ENCODE measurements at regions not wholly inside any gene's neighbourhood (a gene's known extent, or its start where the extent isn't known, plus 50 kb on each side); places are given as distances from the start of the nearest gene placed in this dataset.

- H3K9me3 Mint-ChIP-seq (ENCODE audit: low read depth): peaks cover 6% of the 10 kb centered on the region
- no peak overlapping the region for H3K27ac Mint-ChIP-seq
- no peaks in the 10 kb centered on the region for H3K36me3 Mint-ChIP-seq (ENCODE audit: insufficient read depth)
- peaks cover 7% of the 10 kb centered on the region for H3K4me1 Mint-ChIP-seq (ENCODE audit: low read depth)
- H3K27me3 Mint-ChIP-seq: no peaks in the 10 kb centered on the region
- no peak for DNase-seq (ENCODE audit: low spot score, unreplicated experiment)
- H3K4me3 Mint-ChIP-seq (ENCODE audit: low read depth): no peak overlapping the region
- no peak for TF ChIP-seq CTCF (IDR thresholded peaks at IDR 0.05; ENCODE audit: unreplicated experiment)
Observed at GRCh38 chrX:40437348-40437747, 143.4 kb upstream of the ATP6AP2 start.

- no peak for TF ChIP-seq CTCF (IDR thresholded peaks at IDR 0.05; ENCODE audit: unreplicated experiment)
- no peak overlapping the region for H3K27ac Mint-ChIP-seq
- no peak overlapping the region for H3K4me3 Mint-ChIP-seq (ENCODE audit: low read depth)
- peaks cover 7% of the 10 kb centered on the region for H3K4me1 Mint-ChIP-seq (ENCODE audit: low read depth)
- H3K36me3 Mint-ChIP-seq (ENCODE audit: insufficient read depth): no peaks in the 10 kb centered on the region
- H3K27me3 Mint-ChIP-seq: no peaks in the 10 kb centered on the region
- DNase-seq (ENCODE audit: low spot score, unreplicated experiment): no peak
- H3K9me3 Mint-ChIP-seq (ENCODE audit: low read depth): peaks cover 13% of the 10 kb centered on the region
Observed at GRCh38 chrX:40434947-40435346, 145.8 kb upstream of the ATP6AP2 start.

- no peak for DNase-seq (ENCODE audit: low spot score, unreplicated experiment)
- no peak overlapping the region for H3K4me3 Mint-ChIP-seq (ENCODE audit: low read depth)
- H3K27ac Mint-ChIP-seq: peak overlapping the region; percentile 64
- H3K4me1 Mint-ChIP-seq (ENCODE audit: low read depth): peaks cover 7% of the 10 kb centered on the region
- peaks cover 13% of the 10 kb centered on the region for H3K9me3 Mint-ChIP-seq (ENCODE audit: low read depth)
- H3K36me3 Mint-ChIP-seq (ENCODE audit: insufficient read depth): no peaks in the 10 kb centered on the region
- H3K27me3 Mint-ChIP-seq: no peaks in the 10 kb centered on the region
- no peak for TF ChIP-seq CTCF (IDR thresholded peaks at IDR 0.05; ENCODE audit: unreplicated experiment)
Observed at GRCh38 chrX:40434443-40434842, 146.3 kb upstream of the ATP6AP2 start.

GRCh38 chrX:40433160-40433559, 147.6 kb upstream of the ATP6AP2 start:
- no peak overlapping the region for H3K4me3 Mint-ChIP-seq (ENCODE audit: low read depth)

GRCh38 chrX:40424259-40424658, 156.5 kb upstream of the ATP6AP2 start:
- no peaks in the 10 kb centered on the region for H3K27me3 Mint-ChIP-seq
- H3K4me3 Mint-ChIP-seq (ENCODE audit: low read depth): no peak overlapping the region
- no peaks in the 10 kb centered on the region for H3K36me3 Mint-ChIP-seq (ENCODE audit: insufficient read depth)
- H3K4me1 Mint-ChIP-seq (ENCODE audit: low read depth): no peaks in the 10 kb centered on the region
- DNase-seq (ENCODE audit: low spot score, unreplicated experiment): no peak
- peaks cover 32% of the 10 kb centered on the region for H3K9me3 Mint-ChIP-seq (ENCODE audit: low read depth)
- no peak for TF ChIP-seq CTCF (IDR thresholded peaks at IDR 0.05; ENCODE audit: unreplicated experiment)
- no peak overlapping the region for H3K27ac Mint-ChIP-seq

More at GRCh38 chrX:40433160-40433559, 147.6 kb upstream of the ATP6AP2 start:
- H3K27ac Mint-ChIP-seq: no peak overlapping the region
- peaks cover 7% of the 10 kb centered on the region for H3K4me1 Mint-ChIP-seq (ENCODE audit: low read depth)
- H3K9me3 Mint-ChIP-seq (ENCODE audit: low read depth): peaks cover 13% of the 10 kb centered on the region
- DNase-seq (ENCODE audit: low spot score, unreplicated experiment): no peak
- TF ChIP-seq CTCF (IDR thresholded peaks at IDR 0.05; ENCODE audit: unreplicated experiment): no peak
- no peaks in the 10 kb centered on the region for H3K27me3 Mint-ChIP-seq
- no peaks in the 10 kb centered on the region for H3K36me3 Mint-ChIP-seq (ENCODE audit: insufficient read depth)

Measured in progenitor cell of endocrine pancreas (in vitro differentiated cells).